ENCODE measurements at regions not wholly inside any gene's neighbourhood (a gene's known extent, or its start where the extent isn't known, plus 50 kb on each side); places are given as distances from the start of the nearest gene placed in this dataset.
"Not testable (repeated sequence)": the region's sequence is repeated elsewhere in the genome, so short reads cannot be mapped to it uniquely, and the experiment has no call there.

DNA sequence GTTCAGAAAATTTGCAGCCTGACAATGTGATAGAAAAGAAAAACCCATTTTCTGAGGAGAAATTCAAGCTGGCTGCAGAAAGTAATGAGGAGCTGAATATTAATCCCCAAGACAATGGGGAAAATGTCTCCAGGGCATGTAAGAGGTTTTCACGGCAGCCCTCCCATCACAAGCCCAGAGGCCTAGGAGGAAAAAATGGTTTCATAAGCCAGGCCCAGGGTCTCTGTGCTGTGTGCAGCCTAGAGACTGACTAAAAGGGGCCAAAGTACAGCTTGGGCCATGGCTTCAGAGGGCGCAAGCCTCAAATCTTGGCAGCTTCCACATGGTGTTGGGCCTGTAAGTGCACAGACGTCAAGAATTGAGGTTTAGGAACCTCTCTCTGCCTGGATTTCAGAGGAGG, 61.7 kb upstream of the DLG1 start:
- in situ Hi-C loops (cut with HindIII; ENCODE audit: low pct_ligation_motif_present, low pct_unique_long_range_greater_than_20kb, low sequenced_read_pairs); DNase-seq: not testable (repeated sequence)

DNA sequence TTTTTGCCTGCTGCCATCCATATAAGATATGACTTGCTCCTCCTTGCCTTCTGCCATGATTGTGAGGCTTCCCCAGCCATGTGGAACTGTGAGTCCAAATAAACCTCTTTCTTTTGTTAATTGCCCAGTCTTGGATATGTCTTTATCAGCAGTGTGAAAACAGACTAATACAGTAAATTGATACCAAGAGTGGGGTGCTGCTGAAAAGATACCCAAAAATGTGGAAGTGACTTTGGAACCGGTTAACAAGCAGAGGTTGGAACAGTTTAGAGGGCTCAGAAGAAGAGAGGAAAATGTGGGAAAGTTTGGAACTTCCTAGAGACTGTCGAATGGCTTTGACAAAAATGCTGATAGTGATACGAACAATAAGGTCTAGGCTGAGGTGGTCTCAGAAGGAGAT, 61.1 kb upstream of the DLG1 start:
- in situ Hi-C loops (cut with HindIII; ENCODE audit: low pct_ligation_motif_present, low pct_unique_long_range_greater_than_20kb, low sequenced_read_pairs); DNase-seq: not testable (repeated sequence)

DNA sequence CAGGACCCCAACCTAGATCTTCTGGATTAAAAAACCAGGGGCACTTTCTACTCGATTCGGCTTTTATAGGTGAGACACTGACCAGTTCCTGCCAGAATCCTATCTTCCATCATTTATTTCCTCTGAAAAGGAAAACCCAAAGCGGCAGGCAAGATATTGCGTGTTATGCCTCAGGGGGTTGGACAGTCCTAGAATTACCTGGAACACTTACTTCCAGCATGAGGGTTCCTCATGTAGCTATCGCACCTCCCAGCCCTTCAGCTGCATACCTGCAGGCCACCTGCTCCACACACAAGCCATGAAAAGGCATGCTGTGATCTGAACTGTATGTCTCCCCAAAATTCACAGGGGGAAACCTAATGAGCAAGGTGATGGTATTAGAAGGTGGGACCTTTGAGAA, 58.3 kb upstream of the DLG1 start:
- in situ Hi-C loops (cut with HindIII; ENCODE audit: low pct_ligation_motif_present, low pct_unique_long_range_greater_than_20kb, low sequenced_read_pairs), result no loop called here
- DNase-seq, result no peak

DNA sequence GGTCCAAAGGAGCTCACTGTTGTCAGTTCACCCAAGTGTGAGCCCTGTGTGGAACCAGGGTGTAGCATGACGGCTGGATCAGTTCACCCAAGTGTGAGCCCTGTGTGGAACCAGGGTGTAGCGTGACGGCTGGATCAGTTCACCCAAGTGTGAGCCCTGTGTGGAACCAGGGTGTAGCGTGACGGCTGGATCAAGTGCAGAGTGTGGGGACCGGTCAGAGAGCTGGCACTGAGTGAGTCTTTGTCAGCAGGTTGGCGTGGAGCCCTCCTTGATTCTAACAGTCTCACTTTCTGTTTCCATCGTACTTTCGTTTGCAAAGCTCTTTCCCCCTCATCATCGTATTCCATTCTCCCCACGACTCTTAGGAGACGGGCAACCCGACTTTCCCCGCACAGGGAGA, 57.9 kb upstream of the DLG1 start:
- in situ Hi-C loops (cut with HindIII; ENCODE audit: low pct_ligation_motif_present, low pct_unique_long_range_greater_than_20kb, low sequenced_read_pairs), result no loop called here
- DNase-seq, result peak; percentile 54

DNA sequence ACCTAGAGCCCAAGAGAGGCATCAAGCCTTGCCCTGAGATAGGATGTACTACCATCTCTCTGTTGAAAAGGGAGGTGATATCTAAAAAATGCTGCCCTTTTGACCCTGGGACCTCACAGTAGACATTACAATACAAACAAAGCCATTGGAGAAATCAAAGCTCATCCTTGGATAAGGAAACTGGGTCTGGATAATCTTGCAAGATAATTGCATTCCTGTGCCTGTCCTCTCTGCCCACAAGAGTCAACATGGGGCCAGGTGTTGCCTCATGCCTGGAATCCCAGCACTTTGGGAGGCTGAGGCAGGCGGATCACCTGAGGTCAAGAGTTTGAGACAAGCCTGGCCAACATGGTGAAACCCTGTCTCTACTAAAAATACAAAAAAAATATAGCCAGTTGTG, 57.3 kb upstream of the DLG1 start:
- in situ Hi-C loops (cut with HindIII; ENCODE audit: low pct_ligation_motif_present, low pct_unique_long_range_greater_than_20kb, low sequenced_read_pairs), result no loop called here
- no peak for DNase-seq

DNA sequence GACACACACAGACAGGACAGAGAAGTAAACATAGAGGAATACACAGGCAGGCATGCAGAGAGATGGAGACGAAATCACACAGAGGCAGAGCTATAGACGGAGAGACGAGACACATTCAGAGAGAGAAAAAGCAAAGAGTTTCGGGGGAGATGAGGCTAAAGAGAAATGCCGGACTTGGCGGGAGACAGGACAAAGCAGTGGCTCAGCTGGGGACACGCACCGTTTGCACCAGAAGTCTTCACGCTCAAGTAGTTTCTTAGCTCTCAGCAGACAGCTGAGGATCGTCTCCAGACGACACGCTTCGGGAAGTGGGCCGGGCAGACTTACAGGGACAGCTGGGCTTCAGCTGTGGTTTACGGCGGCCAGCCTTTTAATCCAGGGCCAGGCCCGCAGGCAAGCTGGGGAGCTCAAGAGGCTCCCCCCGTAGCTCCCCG, 56.2 kb upstream of the DLG1 start:
- DNase-seq, result peak; percentile 61
- in situ Hi-C loops (cut with HindIII; ENCODE audit: low pct_ligation_motif_present, low pct_unique_long_range_greater_than_20kb, low sequenced_read_pairs), result no loop called here

DNA sequence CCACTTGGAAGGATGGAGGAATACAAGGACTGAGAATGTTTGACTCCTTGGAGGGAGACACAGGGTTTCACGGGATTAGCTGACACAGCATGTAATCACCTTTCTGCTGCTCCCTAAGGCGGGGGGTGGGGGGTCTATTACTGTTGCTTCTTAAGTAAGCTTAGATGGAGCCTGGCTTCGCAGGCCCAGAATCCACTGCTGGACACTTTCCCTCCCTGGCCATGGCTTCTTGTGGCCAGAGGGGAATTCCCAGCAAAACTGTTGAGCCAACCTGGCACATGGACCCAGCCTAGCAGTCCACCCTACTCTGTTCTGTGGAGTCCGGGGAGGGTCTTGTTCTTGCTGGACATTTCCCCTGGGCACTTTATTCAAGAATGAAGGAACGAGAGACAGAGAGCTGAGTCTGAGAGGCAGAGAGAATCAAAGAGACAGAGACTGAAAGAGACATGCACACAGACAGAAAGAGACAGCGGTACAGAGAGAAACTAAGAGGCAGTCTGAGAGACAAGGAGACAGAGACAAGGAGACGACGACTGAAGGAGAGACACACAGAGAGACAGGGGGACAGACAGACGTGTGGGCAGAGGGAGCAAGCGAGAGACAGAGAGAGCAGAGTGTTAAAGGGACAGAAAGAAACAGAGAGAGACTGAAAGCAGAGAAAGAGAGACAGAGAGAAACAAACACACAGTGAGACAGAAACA, 55.6 kb upstream of the DLG1 start:
- in situ Hi-C loops (cut with HindIII; ENCODE audit: low pct_ligation_motif_present, low pct_unique_long_range_greater_than_20kb, low sequenced_read_pairs), result no loop called here
- no peak for DNase-seq

DNA sequence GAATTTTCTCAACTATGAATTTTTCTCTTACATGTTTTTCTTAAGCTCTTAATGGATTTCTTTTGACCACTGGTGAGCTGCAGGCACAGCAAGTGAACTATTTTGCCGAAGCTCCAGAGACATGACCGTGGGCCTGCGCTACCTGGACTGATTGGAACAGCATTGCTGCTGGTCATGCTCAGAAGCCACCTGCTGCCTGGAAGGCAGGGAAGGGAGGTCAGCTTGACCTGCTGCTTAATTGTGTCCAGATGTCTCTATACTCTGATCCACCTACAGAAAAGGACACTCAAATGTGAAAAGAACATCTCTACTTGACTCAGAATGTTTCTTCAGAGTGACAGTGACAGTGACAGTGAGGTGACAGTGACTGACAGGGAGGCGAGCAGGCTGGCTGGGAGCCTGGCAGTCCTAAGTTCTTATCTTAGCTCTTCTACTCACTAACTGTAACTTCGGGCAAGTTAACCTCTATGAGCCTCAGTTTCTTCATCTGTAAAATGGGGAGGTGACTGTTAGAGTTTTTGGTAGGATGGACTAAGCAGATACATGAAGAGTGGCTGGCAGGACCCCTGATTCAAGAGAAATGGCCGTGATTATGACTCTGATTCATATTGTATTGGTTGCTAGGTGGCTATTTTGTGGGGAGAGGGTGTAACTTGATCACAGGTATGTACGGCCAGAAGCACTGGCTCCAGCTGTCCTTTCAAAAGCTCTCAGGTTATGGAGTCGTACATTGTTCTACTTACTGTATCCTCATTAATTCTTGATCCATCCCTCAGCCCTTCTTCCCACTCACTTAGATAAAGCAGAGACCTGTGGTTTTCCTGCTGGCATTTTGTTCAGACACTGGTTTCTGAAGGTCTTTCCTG, 54.8 kb upstream of the DLG1 start:
- no peak for DNase-seq
- in situ Hi-C loops (cut with HindIII; ENCODE audit: low pct_ligation_motif_present, low pct_unique_long_range_greater_than_20kb, low sequenced_read_pairs), result no loop called here

DNA sequence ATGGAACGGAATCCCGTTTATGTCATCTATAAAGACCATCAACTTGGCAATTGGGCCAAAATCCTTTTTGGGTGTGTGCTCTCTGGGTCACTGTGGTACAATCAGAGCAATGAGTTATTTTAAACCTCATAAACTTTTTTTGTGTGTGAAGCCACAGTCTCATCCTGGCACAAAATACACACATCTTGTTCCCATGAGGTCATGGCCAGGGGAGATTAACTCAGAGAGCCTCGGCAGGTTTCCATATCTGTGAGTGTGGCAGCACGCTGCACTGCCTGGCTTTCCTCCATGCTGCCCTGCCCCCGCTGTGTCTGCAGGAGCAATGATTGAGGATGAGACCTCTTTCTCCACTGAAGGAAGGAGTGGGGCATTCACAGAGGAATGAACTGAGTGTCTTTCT, 54.0 kb upstream of the DLG1 start:
- no peak for DNase-seq
- in situ Hi-C loops (cut with HindIII; ENCODE audit: low pct_ligation_motif_present, low pct_unique_long_range_greater_than_20kb, low sequenced_read_pairs), result no loop called here

DNA sequence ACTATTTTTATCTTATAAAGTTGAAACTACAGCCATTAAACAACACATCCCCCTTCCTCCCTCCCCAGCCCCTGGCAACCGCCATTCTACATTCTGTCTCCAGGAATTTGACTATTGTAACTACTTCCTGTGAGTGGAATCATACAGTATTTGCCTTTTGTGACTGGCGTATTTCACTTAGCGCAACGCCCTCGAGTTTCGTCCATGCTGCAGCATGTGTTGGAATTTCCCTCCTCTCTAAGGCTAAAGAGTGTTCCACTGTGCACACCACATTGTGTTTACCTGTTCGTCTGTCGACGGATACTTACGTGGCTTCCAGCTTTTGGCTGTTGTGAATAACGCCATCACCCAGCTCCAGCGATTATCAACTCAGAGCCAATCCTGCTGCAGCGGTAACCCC, 52.0 kb upstream of the DLG1 start:
- in situ Hi-C loops (cut with HindIII; ENCODE audit: low pct_ligation_motif_present, low pct_unique_long_range_greater_than_20kb, low sequenced_read_pairs), result no loop called here
- DNase-seq, result no peak

DNA sequence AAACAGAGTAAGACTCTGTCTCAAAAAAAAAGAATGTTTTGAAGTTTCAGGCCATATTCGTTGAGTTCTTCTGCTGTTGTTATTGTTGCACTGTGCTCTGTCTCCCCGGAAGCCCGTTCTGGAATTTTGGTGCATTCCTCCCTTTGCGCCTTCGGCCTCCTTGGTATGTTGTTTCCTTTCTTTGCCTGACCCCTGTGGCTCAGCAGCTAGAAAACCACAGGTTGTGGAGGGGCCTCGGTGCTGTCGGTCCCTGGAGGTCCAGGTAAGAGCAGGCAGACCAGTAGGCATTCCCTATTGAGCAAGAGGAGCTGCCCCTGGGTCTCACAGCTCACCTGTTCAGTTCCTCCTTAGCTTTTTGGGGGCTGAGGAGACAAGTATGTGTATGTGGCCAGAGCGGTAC, 51.0 kb upstream of the DLG1 start:
- in situ Hi-C loops (cut with HindIII; ENCODE audit: low pct_ligation_motif_present, low pct_unique_long_range_greater_than_20kb, low sequenced_read_pairs), result no loop called here
- no peak for DNase-seq
